ENCODE measurements at regions not wholly inside any gene's neighbourhood (a gene's known extent, or its start where the extent isn't known, plus 50 kb on each side); places are given as distances from the start of the nearest gene placed in this dataset.
A peak's percentile ranks its signal among the peaks of the same experiment; 100 is the strongest.

- no peak for DNase-seq
- no peak overlapping the region for H3K27ac ChIP-seq
- WGBS, 2 donors = 42 to 75% methylated on average over 22 to 32 of the region's 32 CpGs
- no peaks in the 10 kb centered on the region for H3K27me3 ChIP-seq
- intact Hi-C loops (cut with DNase I; ENCODE audit: low total_unique reads) = loop anchor here (5.0 kb wide), 2 partner anchors 618 to 633 kb away; no protein-coding TSS in a partner anchor
- H3K36me3 ChIP-seq (ENCODE audit: low read depth, missing control alignments) = no peaks in the 10 kb centered on the region
- TF ChIP-seq POLR2A (IDR thresholded peaks at IDR 0.05) (no peak), CTCF (IDR thresholded peaks at IDR 0.05) (no peak)
- H3K9me3 ChIP-seq = no peaks in the 10 kb centered on the region
- peak overlapping the region; percentile 17 to 40 for H3K4me3 ChIP-seq
- H3K4me1 ChIP-seq = no peaks in the 10 kb centered on the region
These were observed 74.7 kb downstream of the CXCL12 start for GRCh38 chr10:44309939-44310761.

GRCh38 chr10:44309361-44309760 is 75.5 kb downstream of the CXCL12 start:
- WGBS, 2 donors = 53 to 71% methylated on average over 4 of the region's 4 CpGs

GRCh38 chr10:44308935-44309334 is 76.0 kb downstream of the CXCL12 start:
- no peak overlapping the region for H3K27ac ChIP-seq
- H3K9me3 ChIP-seq = no peaks in the 10 kb centered on the region
- H3K27me3 ChIP-seq = no peaks in the 10 kb centered on the region
- 85 to 86% methylated on average over 4 of the region's 4 CpGs for WGBS, 2 donors
- no peak for TF ChIP-seq CTCF (IDR thresholded peaks at IDR 0.05)
- TF ChIP-seq POLR2A (IDR thresholded peaks at IDR 0.05) = no peak
- H3K36me3 ChIP-seq (ENCODE audit: low read depth, missing control alignments) = no peaks in the 10 kb centered on the region
- intact Hi-C loops (cut with DNase I; ENCODE audit: low total_unique reads) = loop anchor here (5.0 kb wide), 1 partner anchor 632 kb away; no protein-coding TSS in a partner anchor
- H3K4me3 ChIP-seq = no peak overlapping the region
- no peak for DNase-seq
- no peaks in the 10 kb centered on the region for H3K4me1 ChIP-seq

More at GRCh38 chr10:44309361-44309760, 75.5 kb downstream of the CXCL12 start:
- H3K27ac ChIP-seq = no peak overlapping the region
- no peaks in the 10 kb centered on the region for H3K36me3 ChIP-seq (ENCODE audit: low read depth, missing control alignments)
- DNase-seq = no peak
- TF ChIP-seq POLR2A (IDR thresholded peaks at IDR 0.05) (no peak), CTCF (IDR thresholded peaks at IDR 0.05) (no peak)
- no peaks in the 10 kb centered on the region for H3K27me3 ChIP-seq
- no peaks in the 10 kb centered on the region for H3K4me1 ChIP-seq
- no peaks in the 10 kb centered on the region for H3K9me3 ChIP-seq
- H3K4me3 ChIP-seq = no peak overlapping the region
- intact Hi-C loops (cut with DNase I; ENCODE audit: low total_unique reads) = loop anchor here (5.0 kb wide), 1 partner anchor 632 kb away; no protein-coding TSS in a partner anchor

GRCh38 chr10:44307691-44308090 is 77.2 kb downstream of the CXCL12 start:
- Histone ChIP-seq H3K4me3 (no peak overlapping the region), H3K27me3 (no peaks in the 10 kb centered on the region), H3K9me3 (no peaks in the 10 kb centered on the region), H3K27ac (no peak overlapping the region), H3K4me1 (no peaks in the 10 kb centered on the region), H3K36me3 (ENCODE audit: low read depth, missing control alignments) (no peaks in the 10 kb centered on the region)
- DNase-seq = no peak
- TF ChIP-seq CTCF (IDR thresholded peaks at IDR 0.05) (no peak), POLR2A (IDR thresholded peaks at IDR 0.05) (no peak)
- 80 to 92% methylated on average over 3 of the region's 3 CpGs for WGBS, 2 donors
- intact Hi-C loops (cut with DNase I; ENCODE audit: low total_unique reads) = loop anchor here (5.0 kb wide), 1 partner anchor 630 kb away; no protein-coding TSS in a partner anchor
